HG03558 (cell line): ENCODE measurements at regions not wholly inside any gene's neighbourhood (a gene's known extent, or its start where the extent isn't known, plus 50 kb on each side); places are given as distances from the start of the nearest gene placed in this dataset.

ENCODE experiments used
- ATAC-seq: cut with Tn5 transposase; IDR thresholded peaks from one replicate; pipeline ENCODE4 v1.9.1; 2021; ENCODE audit warnings: moderate number of reproducible peaks; ENCODE audit not compliant: unreplicated experiment; ENCODE audit errors: extremely low read depth

GRCh38 chr13:104008075-104008474 lies 941.9 kb upstream of the SLC10A2 start:
- no peak for ATAC-seq

GRCh38 chr13:104006625-104007075 lies 940.4 kb upstream of the SLC10A2 start:
- ATAC-seq = no peak

GRCh38 chr13:104004572-104004971 lies 938.4 kb upstream of the SLC10A2 start:
- no peak for ATAC-seq

- no peak for ATAC-seq
Observed at GRCh38 chr13:104002216-104002615, 936.0 kb upstream of the SLC10A2 start.

GRCh38 chr13:104001766-104002165 lies 935.5 kb upstream of the SLC10A2 start:
- no peak for ATAC-seq

- ATAC-seq = no peak
Observed at GRCh38 chr13:103996733-103997132, 930.5 kb upstream of the SLC10A2 start.

GRCh38 chr13:103983948-103984347 lies 917.7 kb upstream of the SLC10A2 start:
- ATAC-seq = no peak

GRCh38 chr13:103976371-103976770 lies 910.2 kb upstream of the SLC10A2 start:
- ATAC-seq = no peak

GRCh38 chr13:103973740-103974139 lies 907.5 kb upstream of the SLC10A2 start:
- ATAC-seq = no peak

- ATAC-seq = no peak
Observed at GRCh38 chr13:103969520-103970050, 903.4 kb upstream of the SLC10A2 start.

GRCh38 chr13:103965506-103966243 lies 899.5 kb upstream of the SLC10A2 start:
- no peak for ATAC-seq

GRCh38 chr13:103961784-103962183 lies 895.6 kb upstream of the SLC10A2 start:
- no peak for ATAC-seq

GRCh38 chr13:103961129-103961528 lies 894.9 kb upstream of the SLC10A2 start:
- no peak for ATAC-seq

GRCh38 chr13:103960001-103960400 lies 893.8 kb upstream of the SLC10A2 start:
- ATAC-seq = no peak

- no peak for ATAC-seq
Observed at GRCh38 chr13:103958691-103959090, 892.5 kb upstream of the SLC10A2 start.

GRCh38 chr13:103957939-103958338 lies 891.7 kb upstream of the SLC10A2 start:
- ATAC-seq = no peak

GRCh38 chr13:103953859-103954258 lies 887.6 kb upstream of the SLC10A2 start:
- ATAC-seq = no peak

- no peak for ATAC-seq
Observed at GRCh38 chr13:103952183-103952582, 886.0 kb upstream of the SLC10A2 start.

GRCh38 chr13:103948426-103948825 lies 882.2 kb upstream of the SLC10A2 start:
- ATAC-seq = no peak

- no peak for ATAC-seq
Observed at GRCh38 chr13:103945836-103946235, 879.6 kb upstream of the SLC10A2 start.

GRCh38 chr13:103941506-103942140 lies 875.4 kb upstream of the SLC10A2 start:
- ATAC-seq = no peak

- no peak for ATAC-seq
Observed at GRCh38 chr13:103935117-103935516, 868.9 kb upstream of the SLC10A2 start.
